ENCODE measurements at regions not wholly inside any gene's neighbourhood (a gene's known extent, or its start where the extent isn't known, plus 50 kb on each side); places are given as distances from the start of the nearest gene placed in this dataset.
"Not testable (repeated sequence)": the region's sequence is repeated elsewhere in the genome, so short reads cannot be mapped to it uniquely, and the experiment has no call there.

GRCh38 chr6:168380166-168380955 is 60.6 kb upstream of the SMOC2 start:
- not testable (repeated sequence) for TF ChIP-seq CTCF (conservative IDR thresholded peaks at IDR 0.05; ENCODE audit: low read depth, low read length); EZH2 (IDR thresholded peaks at IDR 0.05; ENCODE audit: borderline replicate concordance, low read depth, low read length, poor library complexity, severe bottlenecking)

Measured in A673 (cell line).